Activated CD8-positive, alpha-beta memory T cell treated with anti-CD3 and anti-CD28 coated beads, Interleukin-2, amount 10 ng/mL, durations not matched to agents 7 days and 5 days (primary cell): ENCODE measurements at regions not wholly inside any gene's neighbourhood (a gene's known extent, or its start where the extent isn't known, plus 50 kb on each side); places are given as distances from the start of the nearest gene placed in this dataset.

ENCODE experiments used
- ATAC-seq: fragments of 150-1000 bp; cut with Tn5 transposase; one replicate; pipeline ENCODE4 v1.10.0; 2021; ENCODE audit warnings: moderate library complexity
- CTCF ChIA-PET: fragments of 350-600 bp; sonication (Branson Sonifier 250); formaldehyde crosslinking; loops from one replicate; lab custom pipeline; 2021; ENCODE audit warnings: antibody characterized with exemption; lab: Charles Lee
- DNase-seq: peaks from one replicate; pipeline ENCODE4 v3.0.0-alpha.2; 2020
- H3K27ac Mint-ChIP-seq: one replicate; pipeline ENCODE4 v1.8.0; 2021; ENCODE audit warnings: mild to moderate bottlenecking, mixed read lengths
- H3K27me3 Mint-ChIP-seq: one replicate; pipeline ENCODE4 v1.8.0; 2021; ENCODE audit warnings: mixed read lengths
- H3K36me3 Mint-ChIP-seq: one replicate; pipeline ENCODE4 v1.8.0; 2021; ENCODE audit warnings: mild to moderate bottlenecking, mixed read lengths
- H3K4me1 Mint-ChIP-seq: one replicate; pipeline ENCODE4 v1.8.0; 2021; ENCODE audit warnings: mixed read lengths
- H3K4me3 Mint-ChIP-seq: one replicate; pipeline ENCODE4 v1.8.0; 2021; ENCODE audit warnings: mild to moderate bottlenecking, moderate library complexity, mixed read lengths
- H3K9me3 Mint-ChIP-seq: one replicate; pipeline ENCODE4 v1.8.0; 2022; ENCODE audit warnings: low read depth, mixed read lengths

- DNase-seq (no peak), ATAC-seq (no peak)
- CTCF ChIA-PET: no interaction called here
- Mint-ChIP-seq H3K27ac (no peak overlapping the region), H3K36me3 (no peaks in the 10 kb centered on the region), H3K4me1 (no peaks in the 10 kb centered on the region), H3K9me3 (peaks cover 8% of the 10 kb centered on the region), H3K4me3 (no peak overlapping the region), H3K27me3 (no peaks in the 10 kb centered on the region)
Measured at GRCh38 chr12:118746960-118747359, 234.4 kb upstream of the SRRM4 start.

GRCh38 chr12:118747771-118748170, 233.6 kb upstream of the SRRM4 start:
- Mint-ChIP-seq H3K4me3 (no peak overlapping the region), H3K27me3 (no peaks in the 10 kb centered on the region), H3K4me1 (no peaks in the 10 kb centered on the region), H3K27ac (no peak overlapping the region), H3K36me3 (no peaks in the 10 kb centered on the region), H3K9me3 (peaks cover 8% of the 10 kb centered on the region)
- ATAC-seq (no peak), DNase-seq (no peak)
- CTCF ChIA-PET: no interaction called here

- Mint-ChIP-seq H3K27ac (no peak overlapping the region), H3K4me1 (no peaks in the 10 kb centered on the region), H3K9me3 (peaks cover 4% of the 10 kb centered on the region), H3K27me3 (no peaks in the 10 kb centered on the region), H3K36me3 (no peaks in the 10 kb centered on the region), H3K4me3 (no peak overlapping the region)
- CTCF ChIA-PET: no interaction called here
- DNase-seq (no peak), ATAC-seq (no peak)
Measured at GRCh38 chr12:118748478-118749380, 232.6 kb upstream of the SRRM4 start.

- H3K4me1 Mint-ChIP-seq: no peaks in the 10 kb centered on the region
- ATAC-seq: no peak
- CTCF ChIA-PET: no interaction called here
- H3K36me3 Mint-ChIP-seq: no peaks in the 10 kb centered on the region
- no peak for DNase-seq
- H3K27me3 Mint-ChIP-seq: no peaks in the 10 kb centered on the region
- H3K4me3 Mint-ChIP-seq: no peak overlapping the region
- H3K9me3 Mint-ChIP-seq: no peaks in the 10 kb centered on the region
- no peak overlapping the region for H3K27ac Mint-ChIP-seq
Measured at GRCh38 chr12:118749646-118750045, 231.7 kb upstream of the SRRM4 start.

- CTCF ChIA-PET: no interaction called here
- no peaks in the 10 kb centered on the region for H3K36me3 Mint-ChIP-seq
- no peak overlapping the region for H3K4me3 Mint-ChIP-seq
- no peaks in the 10 kb centered on the region for H3K27me3 Mint-ChIP-seq
- DNase-seq (no peak), ATAC-seq (no peak)
- no peak overlapping the region for H3K27ac Mint-ChIP-seq
- no peaks in the 10 kb centered on the region for H3K9me3 Mint-ChIP-seq
- H3K4me1 Mint-ChIP-seq: no peaks in the 10 kb centered on the region
Measured at GRCh38 chr12:118750666-118751065, 230.7 kb upstream of the SRRM4 start.

GRCh38 chr12:118751355-118751754, 230.0 kb upstream of the SRRM4 start:
- no peak for ATAC-seq
- Mint-ChIP-seq H3K27me3 (no peaks in the 10 kb centered on the region), H3K4me3 (no peak overlapping the region), H3K4me1 (no peaks in the 10 kb centered on the region), H3K9me3 (no peaks in the 10 kb centered on the region), H3K36me3 (no peaks in the 10 kb centered on the region), H3K27ac (no peak overlapping the region)
- CTCF ChIA-PET: no interaction called here
- no peak for DNase-seq

GRCh38 chr12:118760623-118761022, 220.7 kb upstream of the SRRM4 start:
- no peaks in the 10 kb centered on the region for H3K4me1 Mint-ChIP-seq
- no peak for ATAC-seq
- H3K36me3 Mint-ChIP-seq: no peaks in the 10 kb centered on the region
- H3K4me3 Mint-ChIP-seq: no peak overlapping the region
- no peaks in the 10 kb centered on the region for H3K9me3 Mint-ChIP-seq
- CTCF ChIA-PET: no interaction called here
- no peak for DNase-seq
- H3K27ac Mint-ChIP-seq: no peak overlapping the region
- H3K27me3 Mint-ChIP-seq: no peaks in the 10 kb centered on the region

GRCh38 chr12:118763234-118763633, 218.1 kb upstream of the SRRM4 start:
- Mint-ChIP-seq H3K9me3 (no peaks in the 10 kb centered on the region), H3K36me3 (no peaks in the 10 kb centered on the region), H3K27ac (no peak overlapping the region), H3K27me3 (no peaks in the 10 kb centered on the region), H3K4me3 (no peak overlapping the region), H3K4me1 (no peaks in the 10 kb centered on the region)
- DNase-seq (no peak), ATAC-seq (no peak)
- CTCF ChIA-PET: no interaction called here

GRCh38 chr12:118773956-118774723, 207.2 kb upstream of the SRRM4 start:
- ATAC-seq (no peak), DNase-seq (no peak)
- Mint-ChIP-seq H3K36me3 (no peaks in the 10 kb centered on the region), H3K9me3 (no peaks in the 10 kb centered on the region), H3K27ac (no peak overlapping the region), H3K4me1 (no peaks in the 10 kb centered on the region), H3K27me3 (peaks cover 3% of the 10 kb centered on the region), H3K4me3 (no peak overlapping the region)
- CTCF ChIA-PET: no interaction called here

- H3K27me3 Mint-ChIP-seq: peaks cover 3% of the 10 kb centered on the region
- H3K4me1 Mint-ChIP-seq: no peaks in the 10 kb centered on the region
- no peaks in the 10 kb centered on the region for H3K9me3 Mint-ChIP-seq
- ATAC-seq (no peak), DNase-seq (no peak)
- no peak overlapping the region for H3K4me3 Mint-ChIP-seq
- no peak overlapping the region for H3K27ac Mint-ChIP-seq
- CTCF ChIA-PET: no interaction called here
- H3K36me3 Mint-ChIP-seq: no peaks in the 10 kb centered on the region
Measured at GRCh38 chr12:118777504-118777903, 203.8 kb upstream of the SRRM4 start.

- DNase-seq: no peak
- CTCF ChIA-PET: no interaction called here
- H3K4me1 Mint-ChIP-seq: no peaks in the 10 kb centered on the region
- no peak overlapping the region for H3K4me3 Mint-ChIP-seq
- ATAC-seq: no peak
- H3K27ac Mint-ChIP-seq: no peak overlapping the region
- no peaks in the 10 kb centered on the region for H3K36me3 Mint-ChIP-seq
- H3K27me3 Mint-ChIP-seq: peaks cover 3% of the 10 kb centered on the region
- H3K9me3 Mint-ChIP-seq: no peaks in the 10 kb centered on the region
Measured at GRCh38 chr12:118778077-118778476, 203.3 kb upstream of the SRRM4 start.

GRCh38 chr12:118780939-118781338, 200.4 kb upstream of the SRRM4 start:
- no peak for DNase-seq
- CTCF ChIA-PET: no interaction called here
- ATAC-seq: no peak
- Mint-ChIP-seq H3K9me3 (no peaks in the 10 kb centered on the region), H3K4me3 (no peak overlapping the region), H3K27ac (no peak overlapping the region), H3K4me1 (no peaks in the 10 kb centered on the region), H3K27me3 (no peaks in the 10 kb centered on the region), H3K36me3 (no peaks in the 10 kb centered on the region)

- no peaks in the 10 kb centered on the region for H3K4me1 Mint-ChIP-seq
- CTCF ChIA-PET: no interaction called here
- H3K36me3 Mint-ChIP-seq: no peaks in the 10 kb centered on the region
- ATAC-seq (no peak), DNase-seq (no peak)
- H3K27me3 Mint-ChIP-seq: no peaks in the 10 kb centered on the region
- H3K4me3 Mint-ChIP-seq: no peak overlapping the region
- H3K27ac Mint-ChIP-seq: no peak overlapping the region
- H3K9me3 Mint-ChIP-seq: no peaks in the 10 kb centered on the region
Measured at GRCh38 chr12:118781692-118782091, 199.6 kb upstream of the SRRM4 start.

- Mint-ChIP-seq H3K4me3 (no peak overlapping the region), H3K4me1 (no peaks in the 10 kb centered on the region), H3K27ac (no peak overlapping the region), H3K27me3 (no peaks in the 10 kb centered on the region), H3K36me3 (no peaks in the 10 kb centered on the region), H3K9me3 (no peaks in the 10 kb centered on the region)
- DNase-seq (no peak), ATAC-seq (no peak)
- CTCF ChIA-PET: no interaction called here
Measured at GRCh38 chr12:118783703-118784102, 197.6 kb upstream of the SRRM4 start.
